A204.1 (cell line): ENCODE measurements at regions not wholly inside any gene's neighbourhood (a gene's known extent, or its start where the extent isn't known, plus 50 kb on each side); places are given as distances from the start of the nearest gene placed in this dataset.
"Not testable (repeated sequence)": the region's sequence is repeated elsewhere in the genome, so short reads cannot be mapped to it uniquely, and the experiment has no call there.

Experiments
- FAIRE-seq: peaks from 2 replicates; lab custom pipeline; 2012; peaks lifted over from hg19 to GRCh38; lab: Jason Lieb, UNC

GRCh38 chr12:127925971-127926370, 341.0 kb upstream of the TMEM132C start:
- no peak for FAIRE-seq

- FAIRE-seq: no peak
Observed at GRCh38 chr12:127928178-127928577, 338.8 kb upstream of the TMEM132C start.

- no peak for FAIRE-seq
Observed at GRCh38 chr12:127928615-127929571, 338.1 kb upstream of the TMEM132C start.

GRCh38 chr12:127930122-127930521, 336.8 kb upstream of the TMEM132C start:
- FAIRE-seq: no peak

GRCh38 chr12:127934409-127934808, 332.6 kb upstream of the TMEM132C start:
- no peak for FAIRE-seq

GRCh38 chr12:127936463-127936862, 330.5 kb upstream of the TMEM132C start:
- no peak for FAIRE-seq

GRCh38 chr12:127941332-127941731, 325.6 kb upstream of the TMEM132C start:
- FAIRE-seq: no peak

GRCh38 chr12:127942981-127943380, 324.0 kb upstream of the TMEM132C start:
- FAIRE-seq: no peak

GRCh38 chr12:127943481-127944210, 323.3 kb upstream of the TMEM132C start:
- FAIRE-seq: no peak

GRCh38 chr12:127944211-127944899, 322.6 kb upstream of the TMEM132C start:
- FAIRE-seq: no peak

- no peak for FAIRE-seq
Observed at GRCh38 chr12:127957001-127957660, 309.8 kb upstream of the TMEM132C start.

GRCh38 chr12:127962303-127962702, 304.7 kb upstream of the TMEM132C start:
- no peak for FAIRE-seq

GRCh38 chr12:127963933-127964332, 303.0 kb upstream of the TMEM132C start:
- no peak for FAIRE-seq

- no peak for FAIRE-seq
Observed at GRCh38 chr12:127964717-127965116, 302.3 kb upstream of the TMEM132C start.

GRCh38 chr12:127966331-127966730, 300.6 kb upstream of the TMEM132C start:
- no peak for FAIRE-seq

GRCh38 chr12:127970491-127970890, 296.5 kb upstream of the TMEM132C start:
- FAIRE-seq: no peak

GRCh38 chr12:127980585-127980984, 286.4 kb upstream of the TMEM132C start:
- no peak for FAIRE-seq

GRCh38 chr12:127981875-127982274, 285.1 kb upstream of the TMEM132C start:
- FAIRE-seq: no peak

- not testable (repeated sequence) for FAIRE-seq
Observed at GRCh38 chr12:127983213-127983791, 283.7 kb upstream of the TMEM132C start.

GRCh38 chr12:127984386-127985055, 282.4 kb upstream of the TMEM132C start:
- no peak for FAIRE-seq
